ENCODE measurements at regions not wholly inside any gene's neighbourhood (a gene's known extent, or its start where the extent isn't known, plus 50 kb on each side); places are given as distances from the start of the nearest gene placed in this dataset.

DNA sequence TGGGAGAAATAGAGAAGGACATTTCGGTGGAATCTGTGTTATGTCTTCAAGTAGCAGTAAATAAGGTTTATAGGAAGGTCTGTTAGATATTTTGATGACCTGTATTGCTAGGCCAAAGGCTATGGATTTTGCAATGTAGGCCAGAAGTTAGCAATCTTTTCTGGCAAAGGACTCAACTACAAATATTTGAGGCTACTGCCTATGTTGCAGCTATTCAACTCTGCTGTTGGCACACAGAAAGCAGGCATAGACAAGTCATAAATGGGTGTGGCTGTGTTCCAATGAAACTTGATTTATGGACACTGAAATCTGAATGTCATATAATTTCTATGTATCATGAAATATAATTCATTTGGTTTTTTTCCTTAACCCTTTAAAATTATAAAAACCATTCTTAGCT is 438.7 kb upstream of the C2CD4B start:
- TF ChIP-seq, protein P1, sequence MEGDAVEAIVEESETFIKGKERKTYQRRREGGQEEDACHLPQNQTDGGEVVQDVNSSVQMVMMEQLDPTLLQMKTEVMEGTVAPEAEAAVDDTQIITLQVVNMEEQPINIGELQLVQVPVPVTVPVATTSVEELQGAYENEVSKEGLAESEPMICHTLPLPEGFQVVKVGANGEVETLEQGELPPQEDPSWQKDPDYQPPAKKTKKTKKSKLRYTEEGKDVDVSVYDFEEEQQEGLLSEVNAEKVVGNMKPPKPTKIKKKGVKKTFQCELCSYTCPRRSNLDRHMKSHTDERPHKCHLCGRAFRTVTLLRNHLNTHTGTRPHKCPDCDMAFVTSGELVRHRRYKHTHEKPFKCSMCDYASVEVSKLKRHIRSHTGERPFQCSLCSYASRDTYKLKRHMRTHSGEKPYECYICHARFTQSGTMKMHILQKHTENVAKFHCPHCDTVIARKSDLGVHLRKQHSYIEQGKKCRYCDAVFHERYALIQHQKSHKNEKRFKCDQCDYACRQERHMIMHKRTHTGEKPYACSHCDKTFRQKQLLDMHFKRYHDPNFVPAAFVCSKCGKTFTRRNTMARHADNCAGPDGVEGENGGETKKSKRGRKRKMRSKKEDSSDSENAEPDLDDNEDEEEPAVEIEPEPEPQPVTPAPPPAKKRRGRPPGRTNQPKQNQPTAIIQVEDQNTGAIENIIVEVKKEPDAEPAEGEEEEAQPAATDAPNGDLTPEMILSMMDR (conservative IDR thresholded peaks at IDR 0.05) = no peak
- TF ChIP-seq EZH2 (IDR thresholded peaks at IDR 0.05; ENCODE audit: low read depth) = no peak
